GM12878 (cell line): ENCODE measurements at regions not wholly inside any gene's neighbourhood (a gene's known extent, or its start where the extent isn't known, plus 50 kb on each side); places are given as distances from the start of the nearest gene placed in this dataset.

Experiments
- ATAC-seq: fragments of 200-7000 bp; cut with Tn5 transposase; 3 replicates; pipeline ENCODE4 v1.9.1; 2020; ENCODE audit warnings: mild to moderate bottlenecking, moderate library complexity
- BruUV-seq: library from RNA; stranded (reverse); fragments of 400-500 nt; replicated peaks from 2 replicates; lab custom pipeline; 2021; lab: Mats Ljungman, UMichigan
- CTCF ChIA-PET: fragments of 300-600 bp; sonication (Branson Sonifier 250); formaldehyde crosslinking; extraction: SDS; loops from one replicate; lab custom pipeline; 2021; ENCODE audit warnings: inconsistent platforms; lab: Yijun Ruan, JAX
- POLR2A ChIA-PET: fragments of 350-600 bp; formaldehyde crosslinking; extraction: SDS; loops from one replicate; lab custom pipeline; 2021; ENCODE audit warnings: inconsistent platforms; lab: Charles Lee
- RAD21 ChIA-PET: fragments of 300-600 bp; sonication (Branson Sonifier 250); formaldehyde crosslinking; loops from one replicate; lab custom pipeline; 2023; ENCODE audit warnings: antibody characterized with exemption; ENCODE audit not compliant: unreplicated experiment; lab: Charles Lee
- SMC1A ChIA-PET: fragments of 300-600 bp; sonication (Branson Sonifier 250); formaldehyde crosslinking; loops from one replicate; lab custom pipeline; 2023; ENCODE audit not compliant: unreplicated experiment, uncharacterized antibody; lab: Charles Lee
- DNase-seq: peaks from one replicate; pipeline ENCODE4 v3.0.0-alpha.2; 2011; ENCODE audit warnings: low read depth, low spot score
- FAIRE-seq: peaks from 3 replicates; lab custom pipeline; 2011; peaks lifted over from hg19 to GRCh38; lab: Jason Lieb, UNC
- H2AFZ ChIP-seq: 2 replicates; pipeline ENCODE4 v1.6.0; 2011; ENCODE audit warnings: low read depth, low read length, control low read depth; ENCODE audit not compliant: control insufficient read depth
- H3K27ac ChIP-seq: 2 replicates; pipeline ENCODE4 v1.5.1; 2011; ENCODE audit warnings: control low read depth; ENCODE audit not compliant: control insufficient read depth, insufficient read depth
- H3K27me3 ChIP-seq, 2 experiments: replicated peaks in 1 of 2; 2 replicates each; pipeline versions ENCODE4 v1.6.0 to v1.6.1; 2011; ENCODE audit warnings: low read length in 1 of 2; ENCODE audit not compliant: control insufficient read depth in 2 of 2, insufficient read depth in 2 of 2
- H3K36me3 ChIP-seq, 2 experiments: 2 replicates each; pipeline ENCODE4 v1.5.1; 2011; ENCODE audit warnings: low read length in 1 of 2; ENCODE audit not compliant: control insufficient read depth in 2 of 2, insufficient read depth in 2 of 2
- H3K4me1 ChIP-seq: 2 replicates; pipeline ENCODE4 v1.6.1; 2011; ENCODE audit warnings: mild to moderate bottlenecking, low read length, moderate library complexity, mixed read lengths; ENCODE audit not compliant: control insufficient read depth, insufficient read depth
- H3K4me2 ChIP-seq: 2 replicates; pipeline ENCODE4 v1.6.0; 2011; ENCODE audit warnings: control low read depth; ENCODE audit not compliant: control insufficient read depth, insufficient read depth
- H3K4me3 ChIP-seq: fragments of 200-600 bp; sonication (generic); 2 replicates; pipeline ENCODE4 v1.5.1; 2016
- H3K79me2 ChIP-seq: 2 replicates; pipeline ENCODE4 v1.6.0; 2011; ENCODE audit warnings: low read length; ENCODE audit not compliant: control insufficient read depth, insufficient read depth
- H3K9ac ChIP-seq: 2 replicates; pipeline ENCODE4 v1.8.0; 2011; ENCODE audit warnings: low read length, control low read depth, mixed read lengths; ENCODE audit not compliant: control insufficient read depth, insufficient read depth
- H3K9me3 ChIP-seq: replicated peaks from 3 replicates; pipeline ENCODE4 v1.5.1; 2011; ENCODE audit warnings: mild to moderate bottlenecking, low read length; ENCODE audit not compliant: control insufficient read depth, insufficient read depth
- H4K20me1 ChIP-seq: 2 replicates; pipeline ENCODE4 v1.6.0; 2011; ENCODE audit not compliant: control insufficient read depth, insufficient read depth
- ATF7 ChIP-seq: fragments of 450-650 bp; IDR thresholded peaks from 2 replicates; pipeline ENCODE4 v1.6.1; 2016; ENCODE audit warnings: low read depth, mild to moderate bottlenecking
- CBX5 ChIP-seq: sonication (generic); IDR thresholded peaks from 2 replicates; pipeline ENCODE4 v1.6.1; 2016; ENCODE audit warnings: low read depth, moderate library complexity, mild to moderate bottlenecking, inconsistent platforms
- CREB1 ChIP-seq: IDR thresholded peaks from 2 replicates; pipeline ENCODE4 v1.6.1; 2012; ENCODE audit warnings: low read depth, mild to moderate bottlenecking, inconsistent platforms
- CREM ChIP-seq: IDR thresholded peaks from 2 replicates; pipeline ENCODE4 v1.6.1; 2014; ENCODE audit warnings: antibody characterized with exemption, low read depth
- EED ChIP-seq: sonication (generic); IDR thresholded peaks from 2 replicates; pipeline ENCODE4 v1.6.1; 2016; ENCODE audit warnings: antibody characterized with exemption, low read depth
- ETV6 ChIP-seq, 2 experiments: fragments of 450-650 bp in 1 of 2; IDR thresholded peaks in 1 of 2; conservative IDR thresholded peaks in 1 of 2; 2 replicates each; pipeline ENCODE4 v1.6.1; 2014; ENCODE audit warnings: antibody characterized with exemption in 1 of 2, borderline replicate concordance in 1 of 2, low read depth in 1 of 2, mild to moderate bottlenecking in 1 of 2, moderate library complexity in 1 of 2
- LARP7 ChIP-seq: fragments of 450-650 bp; IDR thresholded peaks from 2 replicates; pipeline ENCODE4 v1.6.1; 2017; ENCODE audit warnings: mild to moderate bottlenecking
- RAD21 ChIP-seq: IDR thresholded peaks from 2 replicates; pipeline ENCODE4 v1.6.1; 2011; ENCODE audit warnings: mild to moderate bottlenecking, low read depth, low read length, moderate library complexity; ENCODE audit not compliant: insufficient read depth
- RAD51 ChIP-seq: fragments of 450-650 bp; IDR thresholded peaks from 2 replicates; pipeline ENCODE4 v1.6.1; 2016; ENCODE audit warnings: moderate library complexity, mild to moderate bottlenecking, inconsistent platforms
- SMC3 ChIP-seq: IDR thresholded peaks from 2 replicates; pipeline ENCODE4 v1.6.1; 2011; ENCODE audit warnings: low read length, improper control_type of control experiment, borderline replicate concordance
- TCF3 ChIP-seq: IDR thresholded peaks from 2 replicates; pipeline ENCODE4 v1.6.1; 2012; ENCODE audit warnings: low read depth, mild to moderate bottlenecking, low read length, borderline replicate concordance; ENCODE audit not compliant: insufficient read depth
- ZBED1 ChIP-seq: IDR thresholded peaks from 2 replicates; pipeline ENCODE4 v1.6.1; 2016; ENCODE audit warnings: borderline replicate concordance
- ZNF207 ChIP-seq: fragments of 450-650 bp; IDR thresholded peaks from 2 replicates; pipeline ENCODE4 v1.6.1; 2014; ENCODE audit warnings: antibody characterized with exemption, mild to moderate bottlenecking, borderline replicate concordance
- WGBS: methylation state at CpG from one replicate; pipeline ENCODE4 v1.1.6; 2016; ENCODE audit warnings: low lambda C conversion rate; ENCODE audit not compliant: insufficient replicate concordance, insufficient coverage; ENCODE audit errors: missing lambda C conversion rate; 5-methylcytosine and 5-hydroxymethylcytosine counted together
- in situ Hi-C: fragments of 300-500 bp; cut with MboI; formaldehyde crosslinking; loops from 9 replicates; pipeline ENCODE4 v1.14.3; 2018; ENCODE audit warnings: mixed read lengths
- intact Hi-C: fragments of 100-400 bp; cut with micrococcal nuclease; formaldehyde crosslinking; loops from one replicate; pipeline ENCODE4 v1.14.2; 2022; ENCODE audit not compliant: unreplicated experiment
- TF ChIP-seq, protein P1 (sequence below): fragments of 450-650 bp; IDR thresholded peaks from 2 replicates; pipeline ENCODE4 v1.6.1; 2017; ENCODE audit warnings: mild to moderate bottlenecking, low read depth, inconsistent platforms; ENCODE audit not compliant: poor library complexity, severe bottlenecking
- TF ChIP-seq, protein P2 (sequence below): IDR thresholded peaks from 2 replicates; pipeline ENCODE4 v1.6.1; 2011; ENCODE audit warnings: borderline replicate concordance, low read depth, mild to moderate bottlenecking, moderate library complexity, mixed read lengths, low read length; ENCODE audit not compliant: insufficient read depth; ENCODE audit errors: extremely low read length
- TF ChIP-seq, protein P3 (sequence below): fragments of 450-650 bp; IDR thresholded peaks from 2 replicates; pipeline ENCODE4 v1.6.1; 2017; ENCODE audit warnings: antibody characterized with exemption, mild to moderate bottlenecking, moderate library complexity
- TF ChIP-seq, protein P4 (sequence below): IDR thresholded peaks from 2 replicates; pipeline ENCODE4 v1.6.1; 2011; ENCODE audit warnings: low read depth, mild to moderate bottlenecking, low read length, moderate library complexity, borderline replicate concordance; ENCODE audit errors: extremely low read depth

DNA sequence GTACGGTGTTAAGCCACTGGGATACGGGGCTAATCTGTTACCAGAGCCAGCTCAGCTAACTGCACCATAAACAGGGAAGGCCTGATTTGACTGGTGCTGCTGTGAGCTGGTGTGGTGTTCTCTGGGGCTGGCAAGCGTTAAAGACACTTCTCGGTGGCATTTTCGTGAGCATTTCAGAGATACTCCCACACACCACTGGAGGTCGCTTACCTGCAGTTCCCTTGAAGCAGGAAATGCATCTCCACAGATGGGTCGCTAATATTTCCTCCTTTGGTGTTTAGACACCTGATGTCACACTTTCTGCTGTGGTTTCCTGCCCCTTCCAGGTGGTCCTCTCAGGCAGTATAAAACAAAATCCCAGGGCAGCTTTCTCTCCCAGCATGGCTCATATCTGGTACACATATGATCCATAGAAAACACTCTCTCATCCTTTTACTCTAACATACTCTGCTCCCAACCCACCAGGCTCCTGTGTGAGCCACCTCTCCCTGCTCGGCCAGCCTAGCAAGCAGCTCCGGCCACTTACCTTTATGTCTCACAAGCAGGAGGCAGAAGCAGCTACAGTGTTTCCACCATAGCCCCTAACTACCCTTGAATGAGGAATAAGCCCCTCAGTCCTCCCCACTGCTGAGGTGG lies 129.9 kb upstream of the GRIN2B start:
- ChIA-PET SMC1A (interaction anchor here (0.8 to 3.7 kb wide), 11 partner anchors 9 to 73 kb away, joined by 3 to 40 read pairs (median 5); no protein-coding TSS in a partner anchor), CTCF (interaction anchor here (0.6 to 8.6 kb wide), 19 partner anchors 9 to 1161 kb away, joined by 3 to 134 read pairs (median 4); no protein-coding TSS in a partner anchor), RAD21 (interaction anchor here (2.5 kb wide), 1 partner anchor 55 kb away, joined by 23 read pairs; no protein-coding TSS in a partner anchor), POLR2A (interaction anchor here (1.0 kb wide), 1 partner anchor 47 kb away, joined by 3 read pairs; no protein-coding TSS in a partner anchor)
- no TSS peak for BruUV-seq
- Histone ChIP-seq H2AFZ (peak overlapping the region; percentile 76), H3K27me3 (no peaks in the 10 kb centered on the region), H3K79me2 (no peaks in the 10 kb centered on the region), H3K36me3 (no peaks in the 10 kb centered on the region), H3K9me3 (no peaks in the 10 kb centered on the region; the same call in 2 of the 3 replicates), H3K4me1 (peaks cover 7% of the 10 kb centered on the region), H3K9ac (no peak overlapping the region), H3K4me2 (0 out of 2 replicates have a peak overlapping the region, but pooled peaks have one; percentile 33), H3K27ac (no peak overlapping the region), H4K20me1 (no peaks in the 10 kb centered on the region), H3K4me3 (no peak overlapping the region)
- peak; percentile 33 for DNase-seq
- in situ Hi-C loops = loop anchor here (5.0 kb wide), 1 partner anchor 56 kb away; no protein-coding TSS in a partner anchor
- peak; percentile 77 for FAIRE-seq
- intact Hi-C loops = loop anchor here (1.0 to 2.0 kb wide), 2 partner anchors 45 to 56 kb away; no protein-coding TSS in a partner anchor
- 14% methylated on average over 9 of the region's 9 CpGs for WGBS
- ATAC-seq = peak; percentile 99
- TF ChIP-seq, protein P1, sequence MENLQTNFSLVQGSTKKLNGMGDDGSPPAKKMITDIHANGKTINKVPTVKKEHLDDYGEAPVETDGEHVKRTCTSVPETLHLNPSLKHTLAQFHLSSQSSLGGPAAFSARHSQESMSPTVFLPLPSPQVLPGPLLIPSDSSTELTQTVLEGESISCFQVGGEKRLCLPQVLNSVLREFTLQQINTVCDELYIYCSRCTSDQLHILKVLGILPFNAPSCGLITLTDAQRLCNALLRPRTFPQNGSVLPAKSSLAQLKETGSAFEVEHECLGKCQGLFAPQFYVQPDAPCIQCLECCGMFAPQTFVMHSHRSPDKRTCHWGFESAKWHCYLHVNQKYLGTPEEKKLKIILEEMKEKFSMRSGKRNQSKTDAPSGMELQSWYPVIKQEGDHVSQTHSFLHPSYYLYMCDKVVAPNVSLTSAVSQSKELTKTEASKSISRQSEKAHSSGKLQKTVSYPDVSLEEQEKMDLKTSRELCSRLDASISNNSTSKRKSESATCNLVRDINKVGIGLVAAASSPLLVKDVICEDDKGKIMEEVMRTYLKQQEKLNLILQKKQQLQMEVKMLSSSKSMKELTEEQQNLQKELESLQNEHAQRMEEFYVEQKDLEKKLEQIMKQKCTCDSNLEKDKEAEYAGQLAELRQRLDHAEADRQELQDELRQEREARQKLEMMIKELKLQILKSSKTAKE = no peak
- TF ChIP-seq CBX5 (0 out of 2 replicates have a peak, but pooled peaks have one; percentile 32), ETV6 (conservative IDR thresholded peaks at IDR 0.05 in 1 of 2, IDR thresholded peaks at IDR 0.05 in 1 of 2; ENCODE audit: borderline replicate concordance in 1 of 2, low read depth in 1 of 2) (peak in 1 of 2 experiments; percentile 23; a peak in 1 of 4 replicates), ZNF207 (no peak), RAD21 (peak; percentile 73), LARP7 (no peak), ATF7 (no peak), CREM (peak; percentile 24; the same call in 1 of the 2 replicates), EED (no peak), SMC3 (peak; percentile 83), CREB1 (no peak; the same call in 1 of the 2 replicates), ZBED1 (no peak), TCF3 (peak; percentile 50; the same call in 1 of the 2 replicates), RAD51 (no peak)
- TF ChIP-seq, protein P2, sequence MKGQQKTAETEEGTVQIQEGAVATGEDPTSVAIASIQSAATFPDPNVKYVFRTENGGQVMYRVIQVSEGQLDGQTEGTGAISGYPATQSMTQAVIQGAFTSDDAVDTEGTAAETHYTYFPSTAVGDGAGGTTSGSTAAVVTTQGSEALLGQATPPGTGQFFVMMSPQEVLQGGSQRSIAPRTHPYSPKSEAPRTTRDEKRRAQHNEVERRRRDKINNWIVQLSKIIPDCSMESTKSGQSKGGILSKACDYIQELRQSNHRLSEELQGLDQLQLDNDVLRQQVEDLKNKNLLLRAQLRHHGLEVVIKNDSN = no peak
- TF ChIP-seq, protein P3, sequence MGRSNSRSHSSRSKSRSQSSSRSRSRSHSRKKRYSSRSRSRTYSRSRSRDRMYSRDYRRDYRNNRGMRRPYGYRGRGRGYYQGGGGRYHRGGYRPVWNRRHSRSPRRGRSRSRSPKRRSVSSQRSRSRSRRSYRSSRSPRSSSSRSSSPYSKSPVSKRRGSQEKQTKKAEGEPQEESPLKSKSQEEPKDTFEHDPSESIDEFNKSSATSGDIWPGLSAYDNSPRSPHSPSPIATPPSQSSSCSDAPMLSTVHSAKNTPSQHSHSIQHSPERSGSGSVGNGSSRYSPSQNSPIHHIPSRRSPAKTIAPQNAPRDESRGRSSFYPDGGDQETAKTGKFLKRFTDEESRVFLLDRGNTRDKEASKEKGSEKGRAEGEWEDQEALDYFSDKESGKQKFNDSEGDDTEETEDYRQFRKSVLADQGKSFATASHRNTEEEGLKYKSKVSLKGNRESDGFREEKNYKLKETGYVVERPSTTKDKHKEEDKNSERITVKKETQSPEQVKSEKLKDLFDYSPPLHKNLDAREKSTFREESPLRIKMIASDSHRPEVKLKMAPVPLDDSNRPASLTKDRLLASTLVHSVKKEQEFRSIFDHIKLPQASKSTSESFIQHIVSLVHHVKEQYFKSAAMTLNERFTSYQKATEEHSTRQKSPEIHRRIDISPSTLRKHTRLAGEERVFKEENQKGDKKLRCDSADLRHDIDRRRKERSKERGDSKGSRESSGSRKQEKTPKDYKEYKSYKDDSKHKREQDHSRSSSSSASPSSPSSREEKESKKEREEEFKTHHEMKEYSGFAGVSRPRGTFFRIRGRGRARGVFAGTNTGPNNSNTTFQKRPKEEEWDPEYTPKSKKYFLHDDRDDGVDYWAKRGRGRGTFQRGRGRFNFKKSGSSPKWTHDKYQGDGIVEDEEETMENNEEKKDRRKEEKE = no peak
- TF ChIP-seq, protein P4, sequence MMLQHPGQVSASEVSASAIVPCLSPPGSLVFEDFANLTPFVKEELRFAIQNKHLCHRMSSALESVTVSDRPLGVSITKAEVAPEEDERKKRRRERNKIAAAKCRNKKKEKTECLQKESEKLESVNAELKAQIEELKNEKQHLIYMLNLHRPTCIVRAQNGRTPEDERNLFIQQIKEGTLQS = no peak
